GM18499 (cell line): ENCODE measurements at regions not wholly inside any gene's neighbourhood (a gene's known extent, or its start where the extent isn't known, plus 50 kb on each side); places are given as distances from the start of the nearest gene placed in this dataset.

Experiments
- ATAC-seq: cut with Tn5 transposase; IDR thresholded peaks from one replicate; pipeline ENCODE4 v1.9.1; 2021; ENCODE audit warnings: moderate number of reproducible peaks; ENCODE audit not compliant: insufficient read depth, unreplicated experiment

DNA sequence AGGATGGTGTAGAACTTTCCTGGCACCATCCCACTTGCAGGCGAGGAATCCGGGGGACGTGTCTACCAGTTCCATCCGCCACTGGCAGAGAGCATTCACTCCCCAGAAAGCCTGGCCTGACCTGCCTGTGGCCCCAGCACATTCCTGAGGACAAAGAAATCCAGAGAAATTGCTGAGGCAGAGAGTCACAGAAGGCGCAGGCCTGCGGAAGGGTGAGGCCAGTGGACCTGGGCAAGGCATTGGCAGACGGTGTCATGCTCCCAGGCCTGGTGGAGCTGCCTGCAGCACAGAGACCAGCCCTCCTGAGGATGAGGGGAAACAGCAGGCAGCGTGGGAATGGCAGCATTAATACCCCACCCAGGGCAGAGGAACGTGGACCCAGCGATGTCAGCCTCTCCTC lies 81.2 kb upstream of the F3 start:
- no peak for ATAC-seq

DNA sequence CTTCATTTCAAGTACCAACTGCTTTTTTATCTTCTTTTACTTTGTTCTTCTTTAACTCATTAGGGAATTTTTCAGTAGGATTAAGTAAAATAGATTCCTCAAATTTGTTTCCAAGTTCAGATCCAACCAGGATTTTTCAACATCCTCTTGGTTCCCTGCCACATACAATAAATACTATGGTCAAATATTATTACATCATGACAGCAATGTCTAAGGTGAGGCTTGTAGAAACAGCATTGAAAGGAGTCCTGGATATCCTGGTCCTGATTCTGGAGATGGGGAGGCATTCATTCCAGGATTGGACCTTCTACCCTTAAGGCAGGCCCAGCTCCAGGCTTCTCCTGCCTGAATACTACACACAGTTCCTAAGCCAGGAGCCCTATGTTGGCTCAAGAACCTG lies 80.2 kb upstream of the F3 start:
- no peak for ATAC-seq

DNA sequence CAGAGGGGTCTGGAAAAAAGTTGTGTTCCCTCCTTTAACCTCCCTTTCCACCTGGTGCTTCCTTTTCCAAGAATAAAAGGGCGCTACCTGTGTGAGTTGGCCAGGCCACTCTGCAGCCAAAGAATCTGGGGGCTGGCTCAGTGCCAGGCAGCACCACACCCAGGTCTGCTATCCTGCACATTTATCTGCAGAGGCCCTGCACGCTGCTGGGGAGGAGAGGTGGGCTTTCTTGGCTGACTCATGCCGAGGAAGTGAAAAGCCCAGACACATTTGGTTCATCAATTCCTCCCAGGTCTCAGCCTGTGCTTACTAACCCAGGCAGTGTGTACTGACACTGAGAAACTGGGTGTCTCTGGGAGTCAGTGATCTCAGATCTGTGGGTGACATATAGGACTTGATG lies 79.8 kb upstream of the F3 start:
- ATAC-seq, result no peak

DNA sequence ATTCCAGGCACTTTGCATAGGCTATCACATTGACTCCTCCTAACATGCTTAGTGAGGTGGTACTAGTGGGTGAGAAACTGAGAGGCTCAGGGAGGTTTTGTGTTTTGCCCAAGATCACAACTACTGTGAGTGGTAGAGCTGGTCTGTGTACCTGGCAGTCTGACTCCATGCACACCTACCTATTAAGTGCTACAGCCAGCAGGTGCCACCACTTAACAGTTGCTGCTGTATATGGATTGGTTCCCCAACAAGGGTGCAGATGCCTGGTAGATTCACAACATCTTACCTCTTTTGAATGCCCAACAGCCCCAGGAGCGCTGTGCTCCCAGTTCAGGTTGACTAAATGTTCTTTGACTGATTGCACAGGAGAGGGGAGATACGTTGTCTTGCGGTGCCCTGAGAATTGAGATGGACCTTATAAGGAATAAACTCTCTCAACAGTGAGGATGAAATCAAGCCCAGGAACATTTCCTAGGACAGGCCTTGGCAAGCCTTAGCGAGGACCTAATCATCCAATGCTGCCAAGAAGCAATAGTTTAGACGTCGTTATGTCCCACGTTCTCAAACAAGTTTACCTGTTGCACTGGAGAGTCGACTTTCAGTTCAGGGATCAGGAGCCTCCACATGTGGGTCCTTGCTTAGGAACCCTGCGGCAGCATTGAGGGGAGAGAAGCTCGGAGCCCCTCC lies 78.9 kb upstream of the F3 start:
- ATAC-seq, result no peak

DNA sequence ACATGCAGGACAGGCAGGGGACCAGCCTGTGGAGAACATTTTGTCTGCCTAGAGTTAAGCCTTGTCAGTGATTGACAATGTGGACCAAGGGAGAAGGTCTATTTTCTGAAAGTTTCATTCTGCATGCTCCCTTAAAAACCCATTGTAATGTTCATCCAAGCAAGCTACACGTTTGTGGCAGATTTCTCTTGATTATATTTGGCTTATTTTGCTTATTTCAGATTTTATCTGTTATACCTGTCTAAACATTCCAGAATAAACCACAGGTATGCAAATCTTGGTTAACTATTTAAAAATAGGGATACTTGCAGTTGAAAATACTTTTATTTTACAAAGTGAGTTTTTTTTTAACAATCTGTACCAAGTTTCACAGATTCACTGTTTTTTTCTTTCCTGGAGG lies 78.2 kb upstream of the F3 start:
- ATAC-seq, result no peak

DNA sequence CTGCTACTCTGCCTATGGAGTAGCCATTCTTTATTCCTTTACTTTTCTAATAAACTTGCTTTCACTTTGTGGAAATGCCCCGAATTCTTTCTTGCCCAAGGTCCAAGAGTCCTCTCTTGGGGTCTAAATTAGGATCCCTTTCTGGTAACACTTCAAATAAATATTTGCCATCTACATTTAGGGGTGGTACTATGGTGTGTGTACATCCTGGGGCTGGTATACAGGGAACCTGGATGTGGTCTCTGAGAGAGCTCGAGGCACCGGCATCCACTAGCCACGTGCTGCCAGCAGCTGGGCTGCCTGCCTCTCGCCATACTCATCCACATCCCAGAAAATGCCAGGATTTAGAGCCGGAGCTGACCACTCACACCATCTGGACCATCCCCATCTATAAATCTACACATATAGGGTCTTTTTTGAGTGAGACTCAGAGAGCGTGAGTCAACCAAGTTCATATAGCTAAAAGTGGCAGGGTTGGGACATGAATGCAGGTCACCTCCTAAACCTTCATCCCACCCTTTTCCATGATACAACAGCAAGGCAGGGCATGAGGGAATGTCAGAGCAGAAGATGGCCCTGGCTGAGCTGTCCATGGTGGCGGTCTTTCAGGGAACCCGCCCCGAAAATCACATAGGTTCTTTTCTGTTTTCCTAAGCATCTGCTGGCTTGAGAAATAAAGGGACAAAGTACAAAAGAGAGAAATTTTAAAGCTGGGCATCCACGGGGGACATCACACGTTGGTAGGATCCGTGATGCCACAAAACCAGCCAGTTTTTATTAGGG lies 76.6 kb upstream of the F3 start:
- no peak for ATAC-seq

DNA sequence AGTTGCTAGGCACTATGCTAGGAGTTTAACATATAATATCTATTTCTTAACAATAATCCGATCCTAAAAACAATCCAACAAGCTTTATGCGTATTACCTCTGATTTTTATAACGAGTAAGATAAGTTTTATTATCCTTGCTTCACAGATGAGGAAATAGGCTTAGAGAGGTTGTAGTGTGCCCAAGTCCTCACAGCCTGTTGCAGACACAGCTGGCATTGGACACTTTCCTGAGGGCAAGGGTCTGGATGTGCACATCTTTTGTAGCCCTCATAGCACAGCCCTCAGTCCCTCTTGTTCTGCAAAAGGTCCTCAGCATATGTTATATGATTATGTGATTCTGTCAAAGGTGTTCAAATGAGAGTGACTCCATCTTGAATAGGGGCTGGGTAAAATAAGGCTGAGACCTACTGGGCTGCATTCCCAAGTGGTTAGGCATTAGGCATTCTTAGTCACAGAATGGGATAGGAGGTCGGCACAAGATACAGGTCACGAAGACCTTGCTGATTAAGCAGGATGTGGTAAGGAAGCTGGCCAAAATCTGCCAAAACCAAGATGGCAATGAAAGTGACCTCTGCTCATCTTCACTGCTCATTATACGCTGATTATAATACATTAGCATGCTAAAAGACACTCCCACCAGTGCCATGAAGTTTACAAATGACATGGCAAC lies 75.7 kb upstream of the F3 start:
- no peak for ATAC-seq

DNA sequence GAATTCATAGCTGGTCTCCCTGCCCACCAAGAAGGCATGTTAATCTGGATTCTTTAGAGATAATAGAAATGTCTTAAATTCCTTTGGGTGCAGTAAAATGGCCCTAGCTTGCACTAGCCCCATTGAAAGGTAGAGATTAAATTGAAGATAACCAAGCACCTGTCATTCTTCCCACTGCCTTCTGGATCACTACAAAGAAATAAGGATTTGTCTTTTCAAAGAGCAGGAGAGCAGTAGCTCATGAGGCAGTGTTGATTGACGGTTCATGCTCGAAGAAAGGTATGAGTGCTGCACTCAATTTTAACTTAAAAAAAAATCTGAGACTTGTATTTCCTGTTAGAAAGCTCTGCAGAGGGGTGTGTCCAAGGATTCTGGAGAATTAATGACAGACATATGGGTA lies 74.9 kb upstream of the F3 start:
- ATAC-seq, result no peak

DNA sequence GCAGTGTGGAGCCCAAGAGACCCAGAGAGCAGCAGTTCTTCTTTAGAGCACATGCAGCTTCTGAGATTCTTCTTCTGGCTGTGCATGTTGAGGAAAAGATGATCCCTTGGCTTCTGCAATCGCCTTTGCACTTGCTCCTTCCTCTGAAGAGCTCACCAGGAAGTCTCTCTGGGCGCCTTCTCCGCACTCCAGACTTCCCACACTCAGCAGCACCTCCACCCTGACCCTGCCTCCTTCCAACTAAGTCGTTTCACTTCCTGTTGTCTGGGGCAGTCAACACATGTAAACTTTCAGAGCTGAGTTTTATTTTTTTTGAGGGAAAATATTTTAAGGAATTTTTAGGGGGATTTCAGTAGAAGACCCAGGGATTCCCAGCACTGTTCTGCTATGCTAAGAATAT lies 73.4 kb upstream of the F3 start:
- ATAC-seq, result no peak

DNA sequence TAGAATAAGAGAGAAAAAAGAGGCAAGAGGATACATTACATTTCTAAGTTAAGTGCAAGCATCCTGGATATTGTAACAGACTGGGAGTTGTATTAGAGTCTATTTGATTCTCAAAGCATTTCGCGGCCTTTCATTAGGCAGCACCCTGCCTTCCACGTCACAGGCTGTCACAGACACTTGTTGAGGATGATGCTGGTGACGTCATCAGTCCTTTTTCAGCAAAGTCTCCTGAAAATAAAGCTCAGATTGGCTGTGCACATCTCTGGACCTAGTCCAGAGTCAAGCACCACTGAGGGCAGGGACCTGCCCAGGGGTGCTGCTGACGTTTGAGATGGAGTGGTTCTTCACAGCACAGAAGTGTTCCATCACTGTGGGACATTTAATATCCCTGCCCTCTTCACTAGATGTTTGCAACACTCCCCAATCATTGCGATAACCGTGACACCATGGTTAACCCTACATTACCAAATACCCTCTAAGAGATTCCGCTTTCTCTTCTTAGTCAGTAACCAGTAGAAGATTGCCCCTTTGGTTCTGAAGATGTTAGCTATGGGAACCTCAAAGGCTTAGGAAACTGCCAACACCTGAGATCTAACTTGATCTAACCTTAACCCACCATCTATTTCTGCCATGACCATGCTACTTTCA lies 72.7 kb upstream of the F3 start:
- ATAC-seq, result no peak

DNA sequence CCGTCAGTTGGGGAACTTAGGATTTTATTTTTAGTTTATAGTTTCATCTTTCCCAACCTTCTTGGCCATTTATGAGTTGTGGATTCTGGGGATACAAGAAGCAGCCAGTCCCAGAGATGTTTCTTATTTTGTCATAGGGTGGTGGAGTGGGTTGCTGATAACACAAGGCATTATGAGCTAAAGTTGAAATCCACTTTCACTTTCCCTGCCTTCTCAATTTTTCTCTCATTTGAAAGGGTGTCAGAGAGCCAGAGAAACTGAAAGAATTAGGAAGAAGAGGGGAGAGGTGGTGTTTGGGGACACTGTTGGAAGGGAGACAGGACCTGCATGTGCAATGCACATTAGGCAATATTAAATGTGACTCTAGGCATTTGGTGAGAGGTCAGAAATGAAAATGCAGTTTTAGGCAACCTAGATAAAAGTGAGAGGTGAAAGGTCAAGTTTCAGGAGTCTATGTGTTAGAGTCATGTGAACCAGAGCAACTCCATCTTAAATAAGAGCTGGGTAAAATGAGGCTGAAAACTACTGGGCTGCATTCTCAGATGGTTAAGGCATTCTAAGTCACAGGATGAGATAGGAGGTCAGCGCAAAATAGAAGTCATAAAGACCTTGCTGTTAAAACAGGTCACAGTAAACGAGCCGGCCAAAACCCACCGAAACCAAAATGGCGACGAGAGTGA lies 71.1 kb upstream of the F3 start:
- ATAC-seq, result no peak

DNA sequence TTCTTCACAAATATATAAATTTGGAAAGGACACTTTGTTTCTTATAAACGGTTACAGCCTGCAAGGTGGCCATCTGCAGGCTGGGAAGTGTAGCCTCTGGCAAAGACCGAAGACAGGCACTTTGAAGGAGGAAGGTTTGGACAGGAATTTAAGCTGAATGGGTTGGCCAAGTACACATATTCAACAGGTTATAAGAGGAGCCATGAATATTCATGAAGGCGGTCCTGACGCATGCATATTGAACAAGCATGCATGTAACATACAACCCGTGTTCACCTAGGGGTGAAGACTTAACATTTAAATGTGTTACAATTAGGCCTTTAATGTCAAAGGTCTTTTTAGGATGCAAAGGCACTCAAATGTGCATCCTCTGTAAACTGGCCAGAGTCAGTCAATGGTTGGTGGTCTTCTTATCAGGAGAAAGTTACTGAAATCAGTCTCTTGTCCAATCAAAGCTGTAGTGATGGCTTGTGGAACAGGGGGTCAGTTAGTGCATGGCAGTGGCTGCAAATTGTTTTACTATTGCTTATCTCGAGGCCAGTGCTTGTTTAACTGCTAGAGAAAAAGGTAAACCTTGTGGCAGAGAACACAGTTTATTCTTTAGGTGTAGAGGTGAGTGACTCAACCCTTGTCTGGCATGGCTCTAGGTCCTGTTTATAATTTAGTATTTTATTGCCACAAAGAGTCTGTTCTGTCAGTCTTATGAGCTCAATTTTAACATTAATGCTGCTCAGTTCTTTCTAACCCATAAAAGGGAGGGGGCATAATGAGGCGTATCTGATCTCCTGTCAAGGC lies 70.3 kb upstream of the F3 start:
- ATAC-seq, result no peak

DNA sequence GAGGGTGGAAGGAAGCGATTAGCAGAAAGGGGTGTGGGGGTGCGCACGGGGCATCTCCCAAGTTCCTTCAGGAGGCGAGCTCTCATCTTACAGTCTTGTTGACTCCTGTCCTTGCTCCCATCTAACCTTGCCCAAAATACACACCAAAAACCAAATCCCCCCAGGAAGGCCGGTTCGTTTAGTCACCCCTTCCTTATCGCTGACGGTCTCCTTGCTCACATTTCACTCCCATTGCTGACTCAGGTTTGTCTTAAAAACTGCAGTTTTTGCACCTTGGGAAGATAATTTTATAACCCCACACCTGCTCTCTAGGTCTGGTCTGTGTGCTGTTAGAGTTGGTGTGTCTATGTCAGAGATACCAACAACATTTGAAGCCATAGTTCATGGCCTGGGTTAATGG lies 68.1 kb upstream of the F3 start:
- ATAC-seq, result no peak

DNA sequence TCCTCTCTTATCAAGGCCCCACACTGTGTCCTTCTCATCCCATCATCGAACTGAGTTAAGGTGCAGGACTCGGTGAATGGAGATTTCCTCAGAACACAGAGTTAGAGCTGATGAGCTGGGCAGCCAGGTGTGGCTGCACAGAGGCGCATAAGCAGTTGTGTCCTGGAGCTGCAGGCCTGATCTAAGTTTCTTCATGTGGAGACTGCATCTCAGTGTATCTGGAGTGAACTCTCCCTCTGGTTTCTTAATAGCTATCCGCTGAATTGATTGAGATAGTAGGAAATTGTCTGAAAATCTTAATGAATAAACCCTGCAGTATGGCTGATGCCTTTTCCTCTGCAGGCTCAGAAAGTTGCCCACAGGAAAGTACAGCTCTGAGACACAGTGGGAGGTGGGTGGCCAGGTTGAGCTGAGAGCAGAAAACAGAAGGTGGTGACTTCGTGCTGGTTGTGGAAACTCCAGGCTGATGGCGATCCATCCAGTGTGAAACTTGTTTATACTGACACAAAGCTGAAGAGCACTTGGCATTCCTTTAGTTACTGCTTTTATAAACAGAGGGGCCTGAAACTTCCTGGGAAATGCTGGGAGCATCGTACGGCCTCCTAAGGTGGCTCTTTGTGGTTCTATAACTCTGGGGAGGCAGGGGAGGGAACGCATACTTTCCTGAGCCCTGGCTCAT lies 67.4 kb upstream of the F3 start:
- no peak for ATAC-seq

DNA sequence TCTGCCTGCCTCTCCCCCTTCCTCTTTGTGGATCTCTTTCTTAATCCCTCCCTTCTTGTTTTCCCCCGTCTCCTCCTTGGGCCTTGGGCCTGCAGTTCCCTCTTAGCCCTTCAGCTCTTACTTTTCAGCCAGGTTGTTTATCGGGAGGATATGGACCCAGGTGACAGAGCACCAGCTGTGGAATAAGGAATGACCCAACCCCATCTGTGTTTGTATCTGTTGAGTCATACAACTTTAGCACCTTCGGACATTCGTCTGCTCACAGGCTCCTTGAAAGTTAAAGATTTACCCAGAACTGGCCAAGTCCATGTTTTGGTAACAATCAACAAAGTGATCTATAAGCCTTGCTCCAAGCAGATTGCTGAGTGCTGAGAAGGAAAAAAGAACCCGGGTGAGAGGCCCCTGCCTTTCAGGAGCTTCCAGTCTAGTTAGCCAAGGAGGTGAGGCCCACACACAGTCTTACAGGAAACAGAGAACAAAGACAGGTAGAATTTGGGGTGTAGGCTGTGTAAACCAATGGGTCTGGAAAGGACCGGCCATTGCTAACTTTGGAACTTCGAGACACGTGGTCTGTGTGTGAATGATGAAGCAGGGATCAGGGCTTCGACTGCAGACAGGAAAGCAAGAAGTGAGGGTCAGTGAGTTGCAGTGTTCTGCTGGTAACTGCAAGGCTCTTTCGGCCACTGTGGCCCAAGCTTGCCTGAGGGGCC lies 66.7 kb upstream of the F3 start:
- no peak for ATAC-seq

DNA sequence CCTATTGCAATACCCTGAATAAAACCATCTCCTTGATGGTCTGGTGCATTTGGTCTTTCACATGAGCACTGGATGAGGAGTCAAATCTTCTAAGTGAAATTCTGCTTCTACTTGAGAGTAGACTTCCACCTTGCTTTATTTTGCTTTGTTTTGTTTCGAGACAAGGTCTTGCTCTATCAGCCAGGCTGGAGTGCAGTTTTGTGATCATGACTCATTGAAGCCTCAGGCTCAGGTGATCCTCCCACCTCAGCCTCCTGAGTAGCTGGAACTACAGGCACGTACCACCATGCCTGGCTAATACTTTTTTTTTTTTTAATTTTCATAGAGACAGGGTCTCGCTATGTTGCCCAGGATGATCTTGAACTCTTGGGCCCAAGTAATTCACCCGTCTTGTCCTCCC lies 65.8 kb upstream of the F3 start:
- no peak for ATAC-seq

DNA sequence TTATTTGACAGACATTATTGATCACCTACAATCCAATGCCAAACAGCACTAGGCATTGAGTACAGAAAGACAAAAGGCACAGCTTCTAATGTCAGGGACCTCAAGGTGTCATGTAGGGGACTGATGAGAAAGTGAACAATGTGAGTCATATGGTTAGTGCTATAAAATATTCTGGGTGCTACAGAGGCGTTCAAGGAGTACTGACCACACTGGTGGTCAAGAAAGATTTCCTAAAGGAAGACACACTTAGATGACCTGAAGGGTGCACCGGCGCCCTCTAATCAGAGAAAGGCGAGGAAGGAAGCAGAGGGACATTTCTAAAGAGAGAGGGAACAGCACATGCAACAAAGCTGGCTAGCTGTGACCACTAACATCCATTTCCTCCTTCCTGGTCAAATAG lies 64.9 kb upstream of the F3 start:
- no peak for ATAC-seq

DNA sequence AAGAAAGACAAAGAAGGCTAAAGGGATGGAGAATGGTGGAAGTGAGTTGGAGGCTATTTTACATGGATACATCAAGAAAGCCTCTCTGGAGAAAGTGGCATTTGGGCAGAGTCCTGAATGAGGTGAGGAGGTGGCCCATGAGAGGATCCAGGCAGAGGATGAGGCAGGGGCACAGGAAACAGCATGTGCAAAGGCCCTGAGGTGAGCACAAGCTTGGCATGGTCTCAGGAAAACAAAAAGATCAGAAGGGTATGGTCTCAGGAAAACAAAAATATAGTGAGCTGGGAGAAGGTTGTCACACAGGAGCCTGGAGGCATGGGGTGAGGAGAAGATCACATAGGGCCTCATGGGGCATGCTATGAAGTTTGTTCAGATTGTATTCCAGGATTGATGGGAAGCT lies 62.1 kb upstream of the F3 start:
- ATAC-seq, result no peak
